Panc1 (cell line): ENCODE measurements at regions not wholly inside any gene's neighbourhood (a gene's known extent, or its start where the extent isn't known, plus 50 kb on each side); places are given as distances from the start of the nearest gene placed in this dataset.

ENCODE experiments used
- POLR2AphosphoS5 ChIP-seq: IDR thresholded peaks from 2 replicates; pipeline ENCODE4 v1.6.1; 2012; ENCODE audit warnings: mild to moderate bottlenecking, low read depth, low read length, moderate library complexity
- SIN3A ChIP-seq: IDR thresholded peaks from 2 replicates; pipeline ENCODE4 v1.6.1; 2012; ENCODE audit warnings: low read depth, mild to moderate bottlenecking, low read length, moderate library complexity, borderline replicate concordance; ENCODE audit not compliant: insufficient read depth
- TF ChIP-seq, protein P1 (sequence below): fragments of 450-650 bp; IDR thresholded peaks from 2 replicates; pipeline ENCODE4 v1.5.1; 2017; ENCODE audit warnings: mild to moderate bottlenecking

DNA sequence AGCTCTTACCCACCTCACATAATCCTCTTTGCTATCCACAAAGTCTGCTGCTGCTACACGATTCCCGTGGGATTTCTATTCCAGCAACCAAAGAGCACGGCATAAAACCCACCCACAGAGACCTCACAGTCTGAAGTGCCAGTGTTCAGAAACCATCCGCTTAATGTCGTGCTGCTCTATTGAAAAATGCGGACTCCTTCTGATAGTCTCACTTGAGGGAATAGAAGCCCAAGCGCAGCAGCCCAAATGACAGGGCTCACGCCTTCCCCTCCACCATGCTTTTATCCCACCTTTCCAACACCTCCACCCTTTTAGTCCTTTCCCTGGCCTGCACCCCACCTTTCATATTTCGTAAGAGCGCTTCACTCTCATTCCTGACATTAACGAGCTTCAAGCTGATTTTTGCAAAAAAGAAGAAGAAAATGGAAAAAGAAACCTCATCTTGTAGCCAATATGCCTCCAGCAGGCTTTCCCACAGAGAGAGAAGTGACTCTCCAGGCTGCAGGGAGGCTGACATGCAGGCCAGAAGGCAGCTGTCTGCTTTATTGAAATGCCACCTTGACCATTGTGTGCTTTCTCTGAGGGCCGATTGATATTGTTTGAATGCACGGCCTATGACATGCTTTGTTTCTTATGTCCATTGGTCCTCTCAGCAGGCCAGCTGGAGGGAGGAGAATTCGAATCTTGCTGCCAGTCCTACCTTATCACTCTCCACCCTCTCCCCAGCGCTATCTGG, 70.6 kb upstream of the PCSK1 start:
- TF ChIP-seq, protein P1, sequence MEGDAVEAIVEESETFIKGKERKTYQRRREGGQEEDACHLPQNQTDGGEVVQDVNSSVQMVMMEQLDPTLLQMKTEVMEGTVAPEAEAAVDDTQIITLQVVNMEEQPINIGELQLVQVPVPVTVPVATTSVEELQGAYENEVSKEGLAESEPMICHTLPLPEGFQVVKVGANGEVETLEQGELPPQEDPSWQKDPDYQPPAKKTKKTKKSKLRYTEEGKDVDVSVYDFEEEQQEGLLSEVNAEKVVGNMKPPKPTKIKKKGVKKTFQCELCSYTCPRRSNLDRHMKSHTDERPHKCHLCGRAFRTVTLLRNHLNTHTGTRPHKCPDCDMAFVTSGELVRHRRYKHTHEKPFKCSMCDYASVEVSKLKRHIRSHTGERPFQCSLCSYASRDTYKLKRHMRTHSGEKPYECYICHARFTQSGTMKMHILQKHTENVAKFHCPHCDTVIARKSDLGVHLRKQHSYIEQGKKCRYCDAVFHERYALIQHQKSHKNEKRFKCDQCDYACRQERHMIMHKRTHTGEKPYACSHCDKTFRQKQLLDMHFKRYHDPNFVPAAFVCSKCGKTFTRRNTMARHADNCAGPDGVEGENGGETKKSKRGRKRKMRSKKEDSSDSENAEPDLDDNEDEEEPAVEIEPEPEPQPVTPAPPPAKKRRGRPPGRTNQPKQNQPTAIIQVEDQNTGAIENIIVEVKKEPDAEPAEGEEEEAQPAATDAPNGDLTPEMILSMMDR: no peak
- TF ChIP-seq POLR2AphosphoS5: no peak
- TF ChIP-seq SIN3A: no peak
